GM23338 (cell line): ENCODE measurements at regions not wholly inside any gene's neighbourhood (a gene's known extent, or its start where the extent isn't known, plus 50 kb on each side); places are given as distances from the start of the nearest gene placed in this dataset.
A peak's percentile ranks its signal among the peaks of the same experiment; 100 is the strongest.

Source experiments
- ATAC-seq: fragments of 200-7000 bp; cut with Tn5 transposase; 3 replicates; pipeline ENCODE4 v1.9.1; 2020
- DNase-seq: peaks from one replicate; pipeline ENCODE4 v3.0.0-alpha.2; 2015; ENCODE audit warnings: low spot score
- H2AFZ ChIP-seq: fragments of 200-600 bp; sonication (generic); 2 replicates; pipeline ENCODE4 v1.8.0; 2016; ENCODE audit warnings: antibody characterized with exemption, mild to moderate bottlenecking, moderate library complexity
- H3F3A ChIP-seq: fragments of 200-600 bp; sonication (generic); replicated peaks from 2 replicates; pipeline ENCODE4 v1.8.0; 2017; ENCODE audit warnings: antibody characterized with exemption, mixed run types, low read depth
- H3K27ac ChIP-seq: fragments of 200-600 bp; sonication (generic); 2 replicates; pipeline ENCODE4 v1.6.1; 2016; ENCODE audit warnings: low read depth
- H3K27me3 ChIP-seq: fragments of 200-600 bp; sonication (generic); 2 replicates; pipeline ENCODE4 v1.8.0; 2016; ENCODE audit warnings: mild to moderate bottlenecking, mixed run types, moderate library complexity; ENCODE audit not compliant: insufficient read depth
- H3K36me3 ChIP-seq: fragments of 200-600 bp; sonication (generic); 2 replicates; pipeline ENCODE4 v1.8.0; 2016; ENCODE audit warnings: mild to moderate bottlenecking; ENCODE audit not compliant: insufficient read depth
- H3K4me1 ChIP-seq: fragments of 200-600 bp; sonication (generic); 2 replicates; pipeline ENCODE4 v1.8.0; 2016; ENCODE audit warnings: mild to moderate bottlenecking, moderate library complexity; ENCODE audit not compliant: insufficient read depth
- H3K4me2 ChIP-seq: fragments of 200-600 bp; sonication (generic); 2 replicates; pipeline ENCODE4 v1.7.1; 2017; ENCODE audit warnings: mixed run types
- H3K4me3 ChIP-seq: fragments of 200-600 bp; sonication (generic); 2 replicates; pipeline ENCODE4 v1.6.1; 2016; ENCODE audit warnings: mixed run types
- H3K79me2 ChIP-seq: fragments of 200-600 bp; sonication (generic); replicated peaks from 2 replicates; pipeline ENCODE4 v1.8.0; 2017; ENCODE audit warnings: mild to moderate bottlenecking; ENCODE audit not compliant: insufficient read depth
- H3K9me2 ChIP-seq: fragments of 200-600 bp; sonication (generic); 2 replicates; pipeline ENCODE4 v1.8.0; 2017; ENCODE audit not compliant: insufficient read depth
- H4K20me1 ChIP-seq: fragments of 200-600 bp; sonication (generic); replicated peaks from 2 replicates; pipeline ENCODE4 v1.8.0; 2017; ENCODE audit warnings: mild to moderate bottlenecking; ENCODE audit not compliant: insufficient read depth
- H3K27ac Mint-ChIP-seq: 2 replicates; pipeline ENCODE4 v1.8.0; 2020; ENCODE audit warnings: inconsistent platforms, mild to moderate bottlenecking, moderate library complexity, mixed read lengths
- H3K27me3 Mint-ChIP-seq: 3 replicates; pipeline ENCODE4 v1.8.0; 2022; ENCODE audit warnings: low read depth, mild to moderate bottlenecking, moderate library complexity, mixed read lengths, inconsistent platforms; ENCODE audit not compliant: insufficient read depth, poor library complexity
- H3K36me3 Mint-ChIP-seq: 3 replicates; pipeline ENCODE4 v1.8.0; 2021; ENCODE audit warnings: low read depth, mild to moderate bottlenecking, inconsistent platforms, moderate library complexity, mixed read lengths
- H3K4me1 Mint-ChIP-seq: 3 replicates; pipeline ENCODE4 v1.8.0; 2020; ENCODE audit warnings: mild to moderate bottlenecking, inconsistent platforms, mixed read lengths
- H3K4me3 Mint-ChIP-seq: 3 replicates; pipeline ENCODE4 v1.8.0; 2021; ENCODE audit warnings: moderate library complexity, mild to moderate bottlenecking, inconsistent platforms, mixed read lengths
- H3K9me3 Mint-ChIP-seq: 3 replicates; pipeline ENCODE4 v1.8.0; 2020; ENCODE audit warnings: moderate library complexity, mild to moderate bottlenecking, inconsistent platforms, mixed read lengths
- CTCF ChIP-seq, 2 experiments: fragments of 200-600 bp in 1 of 2; sonication (generic) in 1 of 2; conservative IDR thresholded peaks; 2 replicates each; pipeline versions ENCODE4 v1.5.1 to v1.6.1; 2016 to 2017; ENCODE audit warnings: antibody characterized with exemption in 2 of 2, low read depth in 2 of 2, mild to moderate bottlenecking in 2 of 2, moderate library complexity in 1 of 2
- ETS1 ChIP-seq: IDR thresholded peaks from 2 replicates; pipeline ENCODE4 v1.6.1; 2016; ENCODE audit warnings: antibody characterized with exemption
- EZH2 ChIP-seq: fragments of 200-600 bp; sonication (generic); IDR thresholded peaks from one replicate; pipeline ENCODE4 v1.8.0; 2017; ENCODE audit warnings: antibody characterized with exemption, mild to moderate bottlenecking, low read depth; ENCODE audit not compliant: unreplicated experiment
- JUNB ChIP-seq: IDR thresholded peaks from one replicate; pipeline ENCODE4 v1.6.1; 2016; ENCODE audit warnings: antibody characterized with exemption; ENCODE audit not compliant: unreplicated experiment
- NANOG ChIP-seq: IDR thresholded peaks from 2 replicates; pipeline ENCODE4 v1.6.1; 2016; ENCODE audit warnings: antibody characterized with exemption, borderline replicate concordance
- REST ChIP-seq: IDR thresholded peaks from one replicate; pipeline ENCODE4 v1.6.1; 2018; ENCODE audit warnings: antibody characterized with exemption; ENCODE audit not compliant: unreplicated experiment
- STAT1 ChIP-seq: IDR thresholded peaks from one replicate; pipeline ENCODE4 v1.6.1; 2016; ENCODE audit warnings: antibody characterized with exemption; ENCODE audit not compliant: unreplicated experiment
- ZNF331 ChIP-seq: fragments of 250-450 bp; sonication (Bioruptor Pico); IDR thresholded peaks from 2 replicates; pipeline ENCODE4 v1.5.0; 2020; ENCODE audit warnings: low read depth, mild to moderate bottlenecking, moderate library complexity

GRCh38 chr12:62106547-62107185 is 153.5 kb upstream of the USP15 start:
- Mint-ChIP-seq H3K27me3 (peaks cover 4% of the 10 kb centered on the region), H3K4me3 (peak overlapping the region; percentile 62), H3K27ac (no peak overlapping the region; the same call in 1 of the 2 replicates), H3K36me3 (peaks cover 9% of the 10 kb centered on the region; the same call in 2 of the 3 replicates), H3K4me1 (peaks cover 39% of the 10 kb centered on the region), H3K9me3 (peaks cover 14% of the 10 kb centered on the region)
- Histone ChIP-seq H3K4me1 (peaks cover 39% of the 10 kb centered on the region), H3F3A (peaks cover 4% of the 10 kb centered on the region; the same call in 1 of the 2 replicates), H3K9me2 (no peaks in the 10 kb centered on the region), H3K36me3 (no peaks in the 10 kb centered on the region), H3K27me3 (peaks cover 26% of the 10 kb centered on the region), H3K4me3 (peak overlapping the region; percentile 35), H3K4me2 (peak overlapping the region; percentile 56), H3K79me2 (no peaks in the 10 kb centered on the region), H4K20me1 (no peaks in the 10 kb centered on the region), H2AFZ (no peak overlapping the region), H3K27ac (no peak overlapping the region)
- ATAC-seq = peak; percentile 93
- DNase-seq = peak; percentile 71
- TF ChIP-seq STAT1 (no peak), NANOG (peak; percentile 49; the same call in 1 of the 2 replicates), CTCF (conservative IDR thresholded peaks at IDR 0.05; ENCODE audit: low read depth in 2 of 2) (no peak), JUNB (no peak), REST (no peak)

GRCh38 chr12:62113366-62114011 is 146.7 kb upstream of the USP15 start:
- Histone ChIP-seq H3K9me2 (0 out of 2 replicates have a peak, but pooled peaks cover 4% of the 10 kb centered on the region), H2AFZ (peak overlapping the region; percentile 97), H3K36me3 (no peaks in the 10 kb centered on the region), H3K4me3 (peak overlapping the region; percentile 13; the same call in 1 of the 2 replicates), H3K4me1 (peaks cover 12% of the 10 kb centered on the region), H3K27me3 (no peaks in the 10 kb centered on the region), H3K79me2 (no peaks in the 10 kb centered on the region), H3K27ac (0 out of 2 replicates have a peak overlapping the region, but pooled peaks have one; percentile 55), H3K4me2 (peak overlapping the region; percentile 46), H3F3A (no peaks in the 10 kb centered on the region), H4K20me1 (no peaks in the 10 kb centered on the region)
- H3K27ac Mint-ChIP-seq = no peak overlapping the region
- H3K9me3 Mint-ChIP-seq = peaks cover 14% of the 10 kb centered on the region
- peaks cover 11% of the 10 kb centered on the region for H3K4me1 Mint-ChIP-seq
- no peak overlapping the region; the same call in 2 of the 3 replicates for H3K4me3 Mint-ChIP-seq
- H3K27me3 Mint-ChIP-seq = no peaks in the 10 kb centered on the region
- ATAC-seq (peak; percentile 80), DNase-seq (peak; percentile 66)
- peaks cover 9% of the 10 kb centered on the region; the same call in 2 of the 3 replicates for H3K36me3 Mint-ChIP-seq
- no peak for TF ChIP-seq NANOG
- no peak for TF ChIP-seq EZH2
- TF ChIP-seq JUNB = no peak
- TF ChIP-seq REST = no peak
- TF ChIP-seq CTCF (conservative IDR thresholded peaks at IDR 0.05; ENCODE audit: low read depth in 2 of 2) = no peak
- TF ChIP-seq ZNF331 = no peak
- TF ChIP-seq STAT1 = no peak
- TF ChIP-seq ETS1 = no peak
